ENCODE measurements at regions not wholly inside any gene's neighbourhood (a gene's known extent, or its start where the extent isn't known, plus 50 kb on each side); places are given as distances from the start of the nearest gene placed in this dataset.

DNA sequence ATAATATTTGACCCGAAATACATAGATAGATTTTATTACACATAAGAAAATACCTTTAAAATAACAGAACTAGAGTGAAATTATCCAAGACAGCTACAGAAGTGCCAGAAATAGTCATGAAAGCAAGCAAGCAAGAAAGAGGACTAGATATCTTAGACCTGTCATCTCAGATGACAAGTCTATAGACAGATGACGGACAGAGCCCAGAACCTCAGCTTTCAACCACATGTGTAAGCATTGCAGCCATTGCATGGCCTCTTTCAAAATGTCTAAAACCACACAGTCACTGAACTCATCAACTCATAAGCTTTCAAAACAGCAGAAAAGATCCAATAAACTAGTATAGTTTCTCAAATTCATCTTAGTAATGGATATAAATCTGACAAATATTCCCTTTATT, 59.8 kb upstream of the FHIT start:
- no peak for TF ChIP-seq CTCF (IDR thresholded peaks at IDR 0.05; ENCODE audit: insufficient read depth, low read length, severe bottlenecking)
- no peaks in the 10 kb centered on the region for H3K27me3 ChIP-seq (ENCODE audit: control insufficient read depth, insufficient read depth, low read length)
- H3K4me3 ChIP-seq (ENCODE audit: low read depth, low read length), result no peak overlapping the region
- H3K36me3 ChIP-seq (ENCODE audit: control insufficient read depth, insufficient read depth, low read length), result no peaks in the 10 kb centered on the region
- FAIRE-seq, result no peak
- DNase-seq (ENCODE audit: low read depth), result no peak

- Histone ChIP-seq H3K4me3 (ENCODE audit: low read depth, low read length) (no peak overlapping the region), H3K27me3 (ENCODE audit: control insufficient read depth, insufficient read depth, low read length) (no peaks in the 10 kb centered on the region), H3K36me3 (ENCODE audit: control insufficient read depth, insufficient read depth, low read length) (no peaks in the 10 kb centered on the region)
- FAIRE-seq, result no peak
- no peak for TF ChIP-seq CTCF (IDR thresholded peaks at IDR 0.05; ENCODE audit: insufficient read depth, low read length, severe bottlenecking)
- DNase-seq (ENCODE audit: low read depth), result peak; percentile 13
These were observed 64.6 kb upstream of the FHIT start for GRCh38 chr3:61315871-61316270.

GRCh38 chr3:61323094-61323493, 71.8 kb upstream of the FHIT start:
- H3K36me3 ChIP-seq (ENCODE audit: control insufficient read depth, insufficient read depth, low read length), result no peaks in the 10 kb centered on the region
- FAIRE-seq (no peak), DNase-seq (ENCODE audit: low read depth) (no peak)
- no peaks in the 10 kb centered on the region for H3K27me3 ChIP-seq (ENCODE audit: control insufficient read depth, insufficient read depth, low read length)
- no peak for TF ChIP-seq CTCF (IDR thresholded peaks at IDR 0.05; ENCODE audit: insufficient read depth, low read length, severe bottlenecking)
- no peak overlapping the region for H3K4me3 ChIP-seq (ENCODE audit: low read depth, low read length)

- peak; percentile 32 for FAIRE-seq
- no peak overlapping the region for H3K4me3 ChIP-seq (ENCODE audit: low read depth, low read length)
- no peaks in the 10 kb centered on the region for H3K36me3 ChIP-seq (ENCODE audit: control insufficient read depth, insufficient read depth, low read length)
- DNase-seq (ENCODE audit: low read depth), result no peak
- no peaks in the 10 kb centered on the region for H3K27me3 ChIP-seq (ENCODE audit: control insufficient read depth, insufficient read depth, low read length)
- no peak for TF ChIP-seq CTCF (IDR thresholded peaks at IDR 0.05; ENCODE audit: insufficient read depth, low read length, severe bottlenecking)
These were observed 80.8 kb upstream of the FHIT start for GRCh38 chr3:61331929-61332552.

- no peak overlapping the region for H3K4me3 ChIP-seq (ENCODE audit: low read depth, low read length)
- FAIRE-seq, result no peak
- no peak for TF ChIP-seq CTCF (IDR thresholded peaks at IDR 0.05; ENCODE audit: insufficient read depth, low read length, severe bottlenecking)
- no peaks in the 10 kb centered on the region for H3K27me3 ChIP-seq (ENCODE audit: control insufficient read depth, insufficient read depth, low read length)
- DNase-seq (ENCODE audit: low read depth), result no peak
- no peaks in the 10 kb centered on the region for H3K36me3 ChIP-seq (ENCODE audit: control insufficient read depth, insufficient read depth, low read length)
These were observed 82.1 kb upstream of the FHIT start for GRCh38 chr3:61333192-61333961.
